HG02588 (cell line): ENCODE measurements at regions not wholly inside any gene's neighbourhood (a gene's known extent, or its start where the extent isn't known, plus 50 kb on each side); places are given as distances from the start of the nearest gene placed in this dataset.

Experiments
- ATAC-seq: cut with Tn5 transposase; IDR thresholded peaks from one replicate; pipeline ENCODE4 v1.9.1; 2021; ENCODE audit warnings: mild to moderate bottlenecking, moderate library complexity; ENCODE audit not compliant: unreplicated experiment

DNA sequence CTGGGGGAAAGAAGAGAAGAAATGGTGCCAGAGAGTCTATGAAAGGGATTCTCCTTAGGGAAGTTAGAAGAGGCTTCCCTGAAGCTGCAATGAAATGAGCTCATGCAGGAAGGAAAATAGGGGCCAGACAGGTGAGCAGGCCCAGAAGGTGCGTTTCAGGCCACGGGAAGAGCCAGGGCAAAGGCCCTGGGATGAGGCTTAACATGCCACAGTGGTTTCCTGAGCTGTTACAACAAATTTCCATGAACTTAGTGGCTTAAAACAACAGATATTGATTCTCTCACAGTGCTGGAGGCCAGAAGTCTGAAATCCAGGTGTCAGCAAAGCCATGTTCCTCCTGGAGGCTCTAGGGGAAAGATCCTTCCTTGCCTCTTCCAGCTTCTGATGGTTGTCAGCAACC is 167.9 kb downstream of the TFAP2C start:
- ATAC-seq: no peak

DNA sequence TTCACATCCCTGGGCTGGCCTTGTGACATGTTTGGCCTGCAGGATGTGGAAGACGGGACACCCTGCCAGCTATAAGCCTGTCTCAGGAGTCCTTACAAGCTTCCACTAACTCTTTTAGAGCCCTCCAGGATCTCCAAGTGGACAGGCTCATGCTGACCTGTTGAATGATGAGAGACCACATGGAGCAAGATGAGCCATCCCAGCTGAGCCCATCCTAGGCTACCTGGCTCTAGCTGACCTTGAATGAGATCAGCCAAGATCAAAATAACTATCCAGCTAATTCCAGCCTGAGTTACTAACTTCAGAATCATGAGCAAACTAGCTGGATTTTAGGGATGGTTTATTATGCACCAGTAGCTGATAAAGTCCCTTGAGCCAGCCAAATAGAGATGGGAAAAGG is 169.5 kb downstream of the TFAP2C start:
- ATAC-seq: no peak

DNA sequence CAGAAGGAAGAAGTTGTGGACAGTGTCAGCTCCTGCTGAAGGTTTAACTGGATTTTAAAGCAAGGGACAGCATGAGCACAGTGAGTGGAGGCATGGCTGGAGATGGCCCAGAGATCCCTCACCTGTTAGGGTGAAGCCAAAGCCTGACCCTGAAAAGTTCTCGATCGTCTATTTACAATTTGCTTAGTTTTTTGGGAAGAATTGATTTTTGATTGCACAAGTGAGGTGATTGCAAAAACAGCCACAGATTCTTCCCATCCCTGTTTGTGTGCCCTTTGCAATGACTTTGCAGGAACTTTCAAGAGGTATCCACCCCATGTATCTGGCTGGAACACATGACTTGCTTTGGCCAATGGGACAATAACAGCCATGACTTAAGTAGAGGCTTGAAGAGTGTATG is 170.1 kb downstream of the TFAP2C start:
- no peak for ATAC-seq

DNA sequence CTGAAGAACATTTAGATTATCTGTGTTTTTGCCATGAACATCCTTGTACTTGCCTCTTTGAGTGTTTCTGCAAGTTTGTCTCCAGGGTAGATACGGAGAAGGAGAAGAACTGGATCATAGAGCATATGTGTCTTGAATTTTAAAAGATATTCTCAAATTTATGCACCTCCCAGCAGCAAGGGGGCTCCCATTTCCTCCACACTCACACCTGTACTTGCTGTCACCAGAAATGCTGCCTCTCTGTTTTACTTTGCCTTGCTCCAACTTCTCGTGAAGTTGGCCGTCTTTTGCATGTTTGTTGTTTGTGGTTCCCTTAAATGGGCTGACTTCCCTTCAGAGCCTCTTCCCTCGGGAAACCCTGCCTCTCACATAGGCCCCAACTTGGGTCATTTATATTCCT is 171.0 kb downstream of the TFAP2C start:
- ATAC-seq: no peak

DNA sequence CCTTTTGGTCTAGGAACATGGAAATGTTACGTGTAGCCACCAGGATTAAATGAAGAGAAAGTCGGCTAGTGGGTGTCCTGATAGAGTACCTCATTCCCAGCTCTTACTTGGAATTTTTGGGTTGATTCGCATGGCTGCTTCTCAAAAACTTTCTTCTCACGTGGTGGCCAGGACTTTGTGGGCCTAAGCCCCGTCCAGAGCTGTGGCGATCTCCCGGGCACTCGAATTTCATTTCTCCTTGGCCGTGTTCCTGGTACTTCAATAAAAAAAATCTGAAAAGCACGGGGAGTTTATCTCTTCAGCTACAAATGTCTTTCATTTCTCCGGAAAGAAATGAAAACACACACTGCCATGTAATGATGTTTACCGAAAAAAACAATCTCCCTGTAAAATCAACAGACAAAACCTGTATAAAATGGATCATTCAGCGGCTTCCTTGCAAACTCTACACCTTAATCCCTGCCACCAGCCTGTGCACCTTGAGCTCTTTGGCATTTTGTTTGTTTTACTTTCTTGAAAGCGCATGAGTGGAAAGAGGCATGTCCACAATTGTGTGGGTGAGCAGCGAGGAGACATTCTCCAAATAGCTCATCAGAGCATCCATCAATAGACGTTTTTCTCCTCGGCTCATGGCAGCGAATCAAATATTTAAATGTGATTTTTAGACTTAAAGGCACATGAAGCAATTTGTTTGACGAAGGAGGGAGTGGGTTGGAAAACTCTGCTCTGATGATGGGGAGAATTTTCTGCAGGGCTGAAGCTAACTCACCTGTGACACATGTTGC is 173.1 kb downstream of the TFAP2C start:
- ATAC-seq: no peak

DNA sequence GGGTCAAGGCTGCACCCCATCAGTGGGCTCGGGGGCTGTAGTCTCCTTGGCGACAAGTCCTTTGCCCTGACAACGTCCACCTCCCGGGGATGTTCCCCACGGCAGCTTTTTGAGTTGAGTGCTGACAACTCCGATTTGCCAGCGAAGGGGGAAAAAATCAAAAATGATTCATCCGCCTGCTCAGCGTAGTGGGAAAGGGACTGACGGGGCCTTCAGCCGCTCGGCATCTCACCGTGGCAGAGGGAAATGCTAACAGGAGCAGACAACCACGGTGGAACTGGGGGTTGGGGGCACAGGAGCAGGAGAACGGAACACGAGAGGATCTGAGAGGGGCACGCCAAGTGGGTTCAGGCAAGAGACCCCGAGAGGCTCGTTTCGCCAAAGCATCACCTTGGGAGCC is 173.7 kb downstream of the TFAP2C start:
- no peak for ATAC-seq

DNA sequence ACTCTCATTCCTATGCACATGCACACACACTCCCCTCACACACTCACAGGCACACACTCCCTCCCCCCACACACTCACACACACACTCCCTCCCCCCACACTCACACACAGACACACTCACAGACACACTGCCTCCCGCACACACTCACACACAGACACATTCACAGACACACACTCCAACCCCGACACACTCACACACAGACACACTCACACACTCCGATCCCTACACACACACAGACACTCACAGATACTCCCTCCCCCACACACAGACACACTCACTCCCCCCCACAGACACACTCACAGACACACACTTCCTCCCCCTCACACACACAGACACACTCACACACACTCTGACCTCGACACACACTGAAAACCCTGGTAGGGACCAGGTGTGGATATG is 176.2 kb downstream of the TFAP2C start:
- ATAC-seq: no peak

DNA sequence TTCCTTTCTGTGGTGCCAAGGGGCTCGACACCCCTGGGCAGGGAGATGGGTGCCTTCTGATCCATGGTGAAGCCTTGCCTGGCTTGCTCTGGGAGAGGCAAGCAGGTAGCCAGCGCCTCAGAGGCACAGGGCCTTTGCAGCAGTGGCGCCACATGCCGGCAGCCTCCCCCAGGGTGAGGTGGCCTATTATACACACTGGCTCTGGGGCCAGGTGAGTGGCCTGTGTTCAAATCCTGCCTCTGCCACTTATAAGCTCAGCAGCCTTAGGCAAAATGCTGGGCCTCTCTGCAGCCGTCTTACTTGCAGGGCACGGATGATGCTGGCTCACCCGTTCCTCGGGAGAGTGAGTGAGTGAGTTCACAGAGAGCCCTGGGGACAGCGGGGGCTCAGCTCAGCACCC is 176.9 kb downstream of the TFAP2C start:
- ATAC-seq: no peak

DNA sequence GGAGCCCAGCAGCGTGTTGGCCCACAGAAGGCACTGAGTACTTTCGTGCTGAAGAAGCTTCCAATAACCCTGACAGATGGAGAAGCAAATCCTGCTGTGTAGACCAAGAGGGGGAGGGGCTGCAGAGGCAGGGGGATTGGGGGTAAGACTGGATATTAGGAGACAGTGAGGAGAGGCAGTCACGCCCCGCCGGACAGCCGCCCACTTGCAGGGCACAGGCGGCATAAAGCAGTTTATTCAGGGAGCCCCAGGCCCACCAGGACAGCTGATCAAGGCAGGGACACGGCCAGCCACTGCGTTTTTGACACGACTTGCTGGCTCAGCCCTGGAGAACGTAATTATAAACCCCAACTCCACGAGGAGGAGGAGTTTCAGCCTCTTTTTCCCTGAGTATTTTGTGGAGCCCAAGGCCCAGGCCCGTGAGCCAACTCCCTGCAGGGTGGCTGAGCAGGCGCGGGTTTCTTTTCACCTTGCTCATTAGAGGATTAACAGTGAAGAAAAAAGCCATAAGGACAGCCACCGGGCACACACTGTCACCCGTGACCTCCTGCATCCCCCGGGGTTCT is 177.9 kb downstream of the TFAP2C start:
- ATAC-seq: no peak

DNA sequence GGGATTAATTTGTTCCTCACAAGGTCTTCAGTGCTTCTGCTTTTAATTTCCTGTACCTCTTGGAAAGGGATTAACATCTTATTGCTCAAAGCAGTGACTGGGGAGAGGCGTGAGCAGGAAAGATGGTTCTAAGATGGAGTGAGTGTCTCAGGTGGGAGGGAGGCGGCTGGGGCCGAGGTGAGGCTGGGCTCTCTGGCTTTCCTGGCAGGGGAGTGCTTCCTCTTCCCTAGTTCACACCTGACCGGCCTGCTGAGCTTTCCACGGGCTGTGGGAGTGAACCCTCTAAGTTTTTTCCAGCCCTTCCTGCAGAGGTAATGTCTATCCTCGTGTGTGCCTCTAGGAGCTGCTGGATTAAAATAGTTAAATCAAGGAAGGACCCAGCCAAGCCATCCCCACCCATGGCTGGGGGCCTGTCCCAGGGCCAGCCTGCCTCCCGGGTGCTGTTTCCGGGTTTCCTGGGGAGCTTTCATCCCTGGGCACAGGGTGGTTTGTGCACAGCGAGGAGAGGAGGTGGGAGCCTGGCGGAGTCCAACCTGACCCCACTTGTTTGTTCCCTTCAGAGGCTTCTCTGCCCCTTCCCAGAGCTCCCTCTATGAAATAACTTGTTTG is 179.1 kb downstream of the TFAP2C start:
- ATAC-seq: no peak

DNA sequence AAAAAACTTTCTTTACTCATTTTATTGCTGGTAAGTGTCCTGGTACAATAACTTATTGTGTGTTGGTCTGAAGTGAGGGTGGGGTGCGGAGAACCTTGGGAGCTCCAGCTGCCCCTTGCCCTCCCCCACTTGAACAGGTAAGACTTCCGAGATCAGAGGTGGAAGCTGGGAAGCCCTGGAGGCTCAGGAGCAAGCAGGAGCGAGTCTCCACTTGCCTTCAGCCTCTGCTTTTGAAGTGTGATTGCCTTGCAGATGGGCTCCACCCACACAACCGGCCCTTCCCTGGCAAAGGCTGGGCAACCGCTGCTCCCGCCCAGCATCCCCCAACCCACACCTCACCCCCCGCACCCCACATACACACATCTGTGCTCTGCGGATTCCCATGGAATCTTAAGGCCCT is 179.6 kb downstream of the TFAP2C start:
- no peak for ATAC-seq

DNA sequence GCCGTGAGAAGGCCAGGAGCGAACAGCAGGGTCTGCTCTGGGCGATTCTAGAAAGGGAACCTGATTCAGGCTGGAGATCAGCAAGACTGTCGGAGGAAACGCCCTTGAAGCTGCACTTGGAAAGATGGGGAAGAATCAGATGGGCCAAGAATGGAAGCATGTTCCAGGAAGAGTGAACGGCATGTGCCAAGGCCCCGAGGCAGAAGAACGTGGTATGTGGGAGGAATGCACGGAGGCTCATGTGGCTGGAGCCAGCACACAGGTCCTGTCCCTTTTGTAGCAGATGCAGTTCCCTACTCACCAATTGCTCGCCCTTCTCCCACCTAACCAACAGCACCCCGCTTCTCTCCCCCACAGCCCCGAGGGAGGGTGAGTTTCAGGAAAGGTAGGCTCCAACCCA is 180.6 kb downstream of the TFAP2C start:
- no peak for ATAC-seq

DNA sequence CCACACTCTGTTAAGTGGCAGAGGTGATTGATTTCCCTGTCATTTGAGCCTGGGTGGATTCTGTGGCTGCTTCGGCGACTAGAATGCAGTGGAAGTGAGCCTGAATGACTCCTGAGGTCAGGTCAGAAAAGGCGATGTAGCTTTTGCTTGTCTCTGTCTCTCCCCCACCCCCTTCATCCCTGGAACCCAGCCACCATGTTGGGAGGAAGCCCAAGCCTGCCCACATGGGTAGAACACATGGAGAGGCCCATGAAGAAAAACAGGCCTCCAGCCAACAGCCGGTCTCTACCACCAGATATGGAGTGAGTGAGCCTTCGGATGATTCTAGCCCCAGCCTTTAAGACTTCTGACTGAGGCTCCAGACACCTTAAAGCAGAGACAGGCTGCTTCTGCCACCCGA is 181.0 kb downstream of the TFAP2C start:
- ATAC-seq: no peak

DNA sequence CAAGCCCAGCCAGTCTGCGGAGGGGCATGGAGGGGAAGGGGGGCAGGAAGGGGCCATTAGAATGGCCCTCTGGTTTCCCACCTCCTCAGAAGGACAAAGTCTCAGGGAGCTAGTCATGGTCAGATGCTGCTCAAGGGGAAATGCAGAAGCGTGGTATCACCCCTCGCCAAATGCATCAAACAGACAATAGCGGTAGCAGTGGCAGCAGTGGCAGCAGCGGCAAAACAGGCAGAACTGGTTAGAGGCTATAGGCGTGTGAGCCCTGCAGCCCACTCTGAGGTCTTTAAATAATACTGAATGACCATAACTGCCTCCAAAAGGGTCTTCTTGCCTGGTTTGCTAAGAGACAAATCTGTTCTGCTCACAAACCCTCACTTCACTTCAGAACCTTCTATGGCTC is 186.7 kb downstream of the TFAP2C start:
- ATAC-seq: no peak

DNA sequence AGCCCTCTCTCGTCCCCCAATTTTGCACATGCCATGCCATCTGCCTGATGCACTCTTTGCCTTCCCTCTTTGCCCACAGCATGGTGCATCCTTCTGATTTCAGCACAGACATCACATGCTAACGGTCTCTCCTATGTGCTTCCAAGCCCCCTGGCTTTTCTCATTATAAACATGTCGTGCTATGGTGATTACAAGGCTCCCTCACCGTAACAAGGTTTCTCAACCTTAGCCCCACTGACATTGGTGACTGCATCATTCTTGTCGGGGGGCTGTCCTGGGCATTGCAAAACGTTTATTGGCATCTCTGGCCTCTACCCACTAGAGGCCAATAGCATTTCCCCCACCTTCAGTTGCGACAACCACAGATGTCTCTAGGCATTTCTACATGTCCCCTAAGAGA is 187.2 kb downstream of the TFAP2C start:
- ATAC-seq: no peak

DNA sequence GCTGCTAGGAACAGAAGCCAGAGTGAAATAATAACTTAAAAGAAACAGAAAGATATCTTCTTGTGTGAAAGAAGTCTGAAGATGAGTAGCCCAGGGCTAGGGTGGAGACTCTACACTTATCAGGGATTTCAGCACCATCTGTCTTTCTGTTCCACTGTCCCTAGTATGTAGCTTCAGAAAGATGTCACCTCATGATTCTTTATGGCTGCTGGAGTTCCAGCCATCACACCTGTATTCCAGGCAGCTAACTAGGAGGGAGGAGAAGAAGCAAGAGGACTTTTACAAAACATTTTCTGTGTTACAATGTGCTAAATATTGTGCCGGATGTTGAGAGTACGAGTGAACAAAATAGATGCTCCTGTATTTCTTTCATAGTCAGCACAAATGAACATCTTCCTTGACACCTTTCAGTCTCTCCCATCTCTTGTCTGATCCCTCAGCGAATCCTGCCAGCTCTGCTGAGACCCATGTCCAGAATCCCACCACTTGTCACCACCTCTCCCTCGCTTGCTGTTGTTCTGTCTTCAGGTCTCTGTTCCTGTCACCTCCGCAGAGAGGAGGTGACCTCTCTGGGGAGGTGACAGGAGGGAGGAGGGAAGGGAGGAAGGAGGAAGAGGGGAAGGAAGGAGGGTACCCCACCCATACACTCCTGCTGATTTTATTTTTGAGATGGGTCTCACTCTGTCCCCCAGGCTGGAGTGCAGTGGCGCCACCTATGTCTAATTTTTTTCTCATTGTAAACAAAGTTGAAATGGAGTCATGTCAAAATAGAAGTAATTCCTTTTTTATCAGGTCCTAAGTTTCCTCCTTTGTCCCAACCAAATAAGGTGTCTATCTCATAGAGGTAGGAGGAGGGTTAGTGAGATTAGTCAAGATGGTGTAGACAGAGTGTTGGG is 188.9 kb downstream of the TFAP2C start:
- no peak for ATAC-seq

DNA sequence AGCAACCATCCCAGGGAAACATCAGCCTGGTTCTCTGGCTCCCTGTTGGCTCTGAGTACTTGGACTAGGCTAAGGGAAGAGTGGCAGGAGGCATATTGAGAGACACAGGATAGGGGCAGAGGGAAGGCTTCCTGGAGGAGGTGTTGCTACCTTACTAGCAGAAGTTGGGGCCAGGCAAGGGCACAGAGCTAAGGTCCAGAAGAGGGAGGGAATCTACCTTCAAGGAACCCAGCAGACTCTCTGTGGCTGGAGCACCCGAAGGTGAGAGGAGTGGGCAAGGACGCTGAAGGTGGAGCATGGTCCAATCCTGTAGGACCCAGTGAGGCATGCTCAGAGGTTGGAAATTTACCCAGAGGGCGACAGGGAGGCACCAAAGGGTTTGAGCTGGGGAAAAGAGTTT is 191.9 kb downstream of the TFAP2C start:
- no peak for ATAC-seq

DNA sequence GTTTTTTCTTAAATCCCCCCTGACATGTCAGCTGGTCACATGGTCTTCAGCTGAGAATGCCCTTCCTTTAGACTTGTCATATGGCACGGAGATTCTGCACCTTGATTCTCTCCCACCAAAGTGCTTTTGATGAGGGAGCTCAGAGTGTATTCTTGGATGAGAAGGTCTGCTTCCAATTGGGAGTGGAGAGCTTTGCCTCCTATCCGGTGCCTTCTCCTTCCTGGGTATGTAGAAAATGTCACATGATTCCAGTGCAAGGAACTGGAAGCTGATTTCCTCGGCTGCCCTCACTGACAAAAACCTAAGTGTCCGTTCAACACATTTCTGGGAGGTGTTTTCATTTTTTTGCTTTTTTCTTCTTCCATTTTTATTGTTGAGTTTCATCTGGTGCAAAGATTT is 197.2 kb downstream of the TFAP2C start:
- ATAC-seq: no peak

DNA sequence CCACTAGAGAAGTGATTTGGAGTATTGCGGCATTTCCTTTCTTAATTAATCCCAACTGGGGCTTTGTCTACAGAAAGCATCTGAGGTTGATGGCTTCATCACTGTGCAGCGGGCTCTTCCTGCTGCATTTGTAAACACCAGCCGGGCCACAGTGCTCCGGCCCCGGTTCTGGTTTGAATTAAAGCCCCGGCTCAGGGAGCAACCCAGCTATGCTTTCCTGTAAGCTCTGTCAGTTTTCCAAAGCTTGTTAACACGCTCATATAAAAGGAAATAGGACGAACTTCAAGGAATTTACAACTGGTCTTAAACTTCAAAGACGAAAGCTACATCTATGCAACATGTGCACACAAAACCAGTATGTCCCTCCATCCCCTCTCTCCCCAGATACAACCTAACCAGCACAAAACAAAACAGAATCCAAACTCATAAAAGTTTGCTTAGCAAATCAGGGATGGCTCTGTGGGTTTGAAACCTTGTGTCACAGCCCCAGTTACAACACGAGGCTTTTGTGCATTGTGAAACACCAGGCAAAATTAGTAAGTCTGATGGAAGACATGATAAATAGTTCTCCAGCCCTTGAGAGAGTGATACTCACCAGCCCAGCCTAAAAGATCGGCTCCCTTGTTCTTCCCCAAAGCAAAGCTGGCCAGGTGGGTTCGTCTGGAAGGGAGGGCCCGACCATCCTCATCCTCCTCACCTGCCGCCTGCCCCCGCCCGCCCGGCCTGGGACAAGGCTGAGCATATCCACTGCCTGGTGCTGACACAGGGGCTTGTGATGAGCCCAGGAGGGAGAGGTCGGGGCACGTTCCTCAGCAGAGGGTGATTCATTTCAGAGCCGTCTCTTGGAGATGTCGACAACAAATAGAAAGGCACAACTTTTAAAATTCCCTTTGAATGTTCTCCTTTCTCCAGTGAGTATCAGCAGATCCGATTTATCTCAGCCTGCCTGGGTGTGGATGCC is 197.9 kb downstream of the TFAP2C start:
- no peak for ATAC-seq

DNA sequence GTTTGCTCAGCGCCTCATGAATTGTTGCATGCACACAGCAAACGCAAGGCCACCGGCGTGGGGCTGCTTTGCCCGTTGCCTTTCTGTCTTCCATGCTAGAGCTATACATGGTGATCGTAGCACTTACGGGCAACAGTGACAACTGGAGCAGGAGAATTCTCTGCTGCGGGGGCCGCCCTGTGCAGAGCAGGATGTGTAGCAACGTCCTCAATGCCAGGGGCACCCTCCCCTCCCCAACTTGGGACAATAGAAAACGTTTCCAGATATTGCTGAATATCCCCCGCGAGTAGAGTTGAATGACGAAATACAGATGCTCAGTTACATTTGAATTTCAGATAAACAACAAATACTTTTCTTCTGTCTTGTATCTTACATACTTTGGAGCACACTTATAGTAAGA is 198.7 kb downstream of the TFAP2C start:
- ATAC-seq: no peak
